GM19463 (cell line): ENCODE measurements at regions not wholly inside any gene's neighbourhood (a gene's known extent, or its start where the extent isn't known, plus 50 kb on each side); places are given as distances from the start of the nearest gene placed in this dataset.

ENCODE experiments used
- ATAC-seq: cut with Tn5 transposase; IDR thresholded peaks from one replicate; pipeline ENCODE4 v1.9.1; 2021; ENCODE audit warnings: mild to moderate bottlenecking, moderate library complexity; ENCODE audit not compliant: unreplicated experiment

GRCh38 chr18:44119607-44120006 lies 561.1 kb upstream of the SETBP1 start:
- ATAC-seq: no peak

GRCh38 chr18:44123743-44124142 lies 556.9 kb upstream of the SETBP1 start:
- no peak for ATAC-seq

GRCh38 chr18:44125446-44125845 lies 555.2 kb upstream of the SETBP1 start:
- no peak for ATAC-seq

GRCh38 chr18:44126598-44126997 lies 554.1 kb upstream of the SETBP1 start:
- no peak for ATAC-seq

- ATAC-seq: no peak
These were observed 552.3 kb upstream of the SETBP1 start for GRCh38 chr18:44128365-44128764.

GRCh38 chr18:44130376-44130942 lies 550.2 kb upstream of the SETBP1 start:
- peak; percentile 58 for ATAC-seq

- ATAC-seq: no peak
These were observed 547.2 kb upstream of the SETBP1 start for GRCh38 chr18:44133483-44133882.

GRCh38 chr18:44134447-44134846 lies 546.2 kb upstream of the SETBP1 start:
- no peak for ATAC-seq

- no peak for ATAC-seq
These were observed 544.9 kb upstream of the SETBP1 start for GRCh38 chr18:44135741-44136140.

- ATAC-seq: no peak
These were observed 544.4 kb upstream of the SETBP1 start for GRCh38 chr18:44136326-44136725.

- ATAC-seq: no peak
These were observed 537.6 kb upstream of the SETBP1 start for GRCh38 chr18:44143072-44143471.

GRCh38 chr18:44149706-44150105 lies 531.0 kb upstream of the SETBP1 start:
- no peak for ATAC-seq

- ATAC-seq: no peak
These were observed 526.7 kb upstream of the SETBP1 start for GRCh38 chr18:44153981-44154380.

GRCh38 chr18:44156126-44156525 lies 524.6 kb upstream of the SETBP1 start:
- ATAC-seq: no peak

GRCh38 chr18:44156776-44157335 lies 523.8 kb upstream of the SETBP1 start:
- ATAC-seq: no peak

GRCh38 chr18:44170208-44170880 lies 510.3 kb upstream of the SETBP1 start:
- no peak for ATAC-seq

- no peak for ATAC-seq
These were observed 509.4 kb upstream of the SETBP1 start for GRCh38 chr18:44171301-44171700.

- no peak for ATAC-seq
These were observed 504.8 kb upstream of the SETBP1 start for GRCh38 chr18:44175891-44176290.

GRCh38 chr18:44178476-44178875 lies 502.2 kb upstream of the SETBP1 start:
- no peak for ATAC-seq

- ATAC-seq: no peak
These were observed 501.0 kb upstream of the SETBP1 start for GRCh38 chr18:44179693-44180092.

GRCh38 chr18:44180683-44181082 lies 500.0 kb upstream of the SETBP1 start:
- no peak for ATAC-seq

GRCh38 chr18:44181951-44182747 lies 498.5 kb upstream of the SETBP1 start:
- ATAC-seq: no peak
